D721Med (cell line): ENCODE measurements at regions not wholly inside any gene's neighbourhood (a gene's known extent, or its start where the extent isn't known, plus 50 kb on each side); places are given as distances from the start of the nearest gene placed in this dataset.

Source experiments
- DNase-seq: peaks from one replicate; pipeline ENCODE4 v3.0.0; 2011; ENCODE audit warnings: low spot score; ENCODE audit not compliant: insufficient read length
- FAIRE-seq: peaks from 2 replicates; lab custom pipeline; 2011; peaks lifted over from hg19 to GRCh38; lab: Jason Lieb, UNC
- TF ChIP-seq, protein P1 (sequence below): IDR thresholded peaks from 2 replicates; pipeline ENCODE4 v1.5.1; 2012; ENCODE audit warnings: mild to moderate bottlenecking, control low read depth; ENCODE audit not compliant: insufficient read depth; ENCODE audit errors: missing control alignments

DNA sequence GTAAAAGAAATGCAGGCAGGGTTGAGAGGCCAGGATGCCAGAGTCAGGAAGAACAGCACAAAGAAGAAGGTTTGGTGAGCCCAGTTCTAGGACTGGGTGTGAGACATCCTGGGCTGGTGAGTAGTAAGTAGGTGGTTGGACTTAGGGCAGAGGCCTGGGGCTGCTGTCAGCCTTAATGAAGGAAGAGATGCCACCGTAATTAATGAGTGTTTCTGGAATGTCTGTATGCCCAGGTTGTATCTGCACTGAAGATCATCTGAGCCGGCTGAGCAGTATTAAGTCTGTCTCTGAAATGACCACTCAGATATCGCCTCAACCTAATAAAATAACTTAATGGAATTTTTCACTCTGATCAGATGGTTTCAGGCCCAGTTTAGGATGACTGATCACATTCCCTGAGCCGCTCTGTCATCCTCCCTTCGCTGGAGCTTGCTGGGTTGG is 532.9 kb upstream of the IL12A start:
- FAIRE-seq: no peak
- TF ChIP-seq, protein P1, sequence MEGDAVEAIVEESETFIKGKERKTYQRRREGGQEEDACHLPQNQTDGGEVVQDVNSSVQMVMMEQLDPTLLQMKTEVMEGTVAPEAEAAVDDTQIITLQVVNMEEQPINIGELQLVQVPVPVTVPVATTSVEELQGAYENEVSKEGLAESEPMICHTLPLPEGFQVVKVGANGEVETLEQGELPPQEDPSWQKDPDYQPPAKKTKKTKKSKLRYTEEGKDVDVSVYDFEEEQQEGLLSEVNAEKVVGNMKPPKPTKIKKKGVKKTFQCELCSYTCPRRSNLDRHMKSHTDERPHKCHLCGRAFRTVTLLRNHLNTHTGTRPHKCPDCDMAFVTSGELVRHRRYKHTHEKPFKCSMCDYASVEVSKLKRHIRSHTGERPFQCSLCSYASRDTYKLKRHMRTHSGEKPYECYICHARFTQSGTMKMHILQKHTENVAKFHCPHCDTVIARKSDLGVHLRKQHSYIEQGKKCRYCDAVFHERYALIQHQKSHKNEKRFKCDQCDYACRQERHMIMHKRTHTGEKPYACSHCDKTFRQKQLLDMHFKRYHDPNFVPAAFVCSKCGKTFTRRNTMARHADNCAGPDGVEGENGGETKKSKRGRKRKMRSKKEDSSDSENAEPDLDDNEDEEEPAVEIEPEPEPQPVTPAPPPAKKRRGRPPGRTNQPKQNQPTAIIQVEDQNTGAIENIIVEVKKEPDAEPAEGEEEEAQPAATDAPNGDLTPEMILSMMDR: no peak
- no peak for DNase-seq

- DNase-seq: no peak
- TF ChIP-seq, protein P1: no peak
- no peak for FAIRE-seq
Observed at GRCh38 chr3:159458010-159458409, 530.6 kb upstream of the IL12A start.

- TF ChIP-seq, protein P1: no peak
- DNase-seq (no peak), FAIRE-seq (no peak)
Observed at GRCh38 chr3:159458982-159459381, 529.7 kb upstream of the IL12A start.

- no peak for FAIRE-seq
- no peak for DNase-seq
- TF ChIP-seq, protein P1: no peak
Observed at GRCh38 chr3:159472611-159473010, 516.0 kb upstream of the IL12A start.

DNA sequence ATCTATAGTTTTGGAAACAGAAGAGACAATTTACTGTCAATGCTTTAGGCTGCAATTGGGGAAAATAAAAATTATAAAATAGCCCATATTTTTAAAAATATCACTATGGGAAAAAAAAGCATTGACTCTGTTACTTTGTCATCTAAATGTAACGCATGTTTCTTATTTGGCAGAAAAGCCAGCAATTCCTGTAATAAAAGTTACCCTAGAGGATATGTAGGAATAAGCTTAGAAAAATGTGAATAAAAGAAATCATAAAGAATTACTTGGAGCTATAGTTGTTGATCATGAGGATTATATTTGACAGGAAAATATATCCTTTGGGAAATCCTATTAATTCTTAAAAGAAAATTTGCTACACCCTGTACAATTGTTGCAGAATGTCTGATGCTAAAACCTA is 515.4 kb upstream of the IL12A start:
- no peak for DNase-seq
- TF ChIP-seq, protein P1: no peak
- no peak for FAIRE-seq

GRCh38 chr3:159480046-159480445 is 508.6 kb upstream of the IL12A start:
- FAIRE-seq (no peak), DNase-seq (no peak)

More at GRCh38 chr3:159480046-159480445, 508.6 kb upstream of the IL12A start:
- TF ChIP-seq, protein P1: no peak
